GM21717 (cell line): ENCODE measurements at regions not wholly inside any gene's neighbourhood (a gene's known extent, or its start where the extent isn't known, plus 50 kb on each side); places are given as distances from the start of the nearest gene placed in this dataset.
A peak's percentile ranks its signal among the peaks of the same experiment; 100 is the strongest.

Source experiments
- ATAC-seq: cut with Tn5 transposase; IDR thresholded peaks from one replicate; pipeline ENCODE4 v1.9.1; 2021; ENCODE audit warnings: mild to moderate bottlenecking, moderate library complexity; ENCODE audit not compliant: unreplicated experiment

DNA sequence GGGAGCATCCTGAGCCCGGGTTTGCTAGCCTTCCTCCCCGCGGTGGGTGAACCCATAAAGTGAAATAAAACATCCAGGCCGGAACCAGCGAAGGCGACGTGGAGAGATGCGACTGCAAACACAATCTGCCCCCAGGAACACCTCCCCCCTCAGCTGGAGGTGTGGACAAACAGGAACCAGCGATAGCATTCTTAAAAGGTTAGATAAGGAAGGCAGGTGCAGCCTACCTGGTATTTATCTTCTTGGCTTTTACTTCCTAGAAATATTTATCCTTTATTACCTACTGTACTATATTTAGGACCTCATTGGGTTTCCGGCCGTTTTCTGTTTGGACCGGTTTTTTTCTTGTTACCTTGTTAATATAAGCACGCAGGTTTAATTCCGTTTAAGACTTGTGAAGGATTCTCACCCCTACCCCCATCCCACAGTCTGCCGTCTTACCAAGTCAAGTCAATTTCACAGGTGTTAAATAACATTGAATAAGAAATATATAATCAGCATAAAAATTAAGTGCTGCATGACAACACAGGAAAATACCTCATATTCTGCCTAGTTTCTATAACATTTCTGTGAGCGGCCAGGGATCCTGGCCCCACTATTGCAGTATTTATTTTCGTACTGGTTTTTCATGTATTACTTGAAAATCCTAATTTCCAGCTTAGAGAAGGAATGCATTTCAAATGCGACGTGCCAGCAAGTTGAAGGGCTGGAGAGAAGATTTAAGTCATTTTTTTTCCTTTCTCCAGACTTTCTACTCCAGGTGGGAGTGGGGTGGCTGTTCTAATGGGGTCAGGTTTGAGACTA lies 224.0 kb upstream of the ID2 start:
- no peak for ATAC-seq

DNA sequence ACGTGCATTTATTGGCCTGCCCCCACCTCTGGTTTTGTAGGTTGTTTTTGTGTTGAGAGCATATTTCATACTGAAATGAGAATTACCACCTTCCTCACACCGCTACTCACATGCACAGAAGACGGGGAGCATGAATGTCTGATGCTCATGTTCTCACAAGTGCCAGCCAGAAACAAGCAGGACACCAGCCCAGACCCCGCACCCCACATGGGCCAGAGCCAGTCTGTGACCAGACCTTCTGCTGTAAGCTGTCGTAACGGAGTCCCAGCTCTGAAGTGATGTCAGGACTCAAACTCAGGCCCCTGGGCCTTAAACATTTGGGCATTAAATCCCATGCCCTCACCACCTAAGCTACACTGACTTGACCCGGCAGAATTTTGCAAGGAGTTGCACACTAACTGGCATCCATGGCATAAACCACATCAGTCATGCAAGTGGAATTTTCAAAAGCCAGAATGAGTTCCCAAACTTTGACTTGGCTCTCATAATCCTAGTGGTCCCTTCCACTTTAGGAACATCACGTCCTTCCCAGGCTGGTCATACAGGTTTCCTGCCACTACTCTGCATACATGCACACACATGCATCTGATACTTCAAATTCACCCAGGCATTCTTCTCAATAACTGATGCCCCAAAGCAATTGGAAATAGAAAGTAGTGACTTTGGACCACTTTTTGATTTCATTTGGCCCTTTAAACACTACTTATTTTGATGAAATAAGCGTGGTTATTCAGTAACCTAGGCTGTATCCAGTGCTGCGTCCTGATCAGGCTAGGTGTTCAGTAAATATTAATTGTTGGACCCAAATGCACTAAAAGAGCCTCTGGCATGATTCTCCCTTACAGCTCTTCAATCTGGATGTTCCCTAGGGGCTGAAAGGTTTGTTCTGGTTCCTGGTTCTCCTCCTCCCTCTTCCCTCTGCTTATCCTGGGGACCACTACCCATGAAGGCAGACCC lies 223.1 kb upstream of the ID2 start:
- ATAC-seq: no peak

DNA sequence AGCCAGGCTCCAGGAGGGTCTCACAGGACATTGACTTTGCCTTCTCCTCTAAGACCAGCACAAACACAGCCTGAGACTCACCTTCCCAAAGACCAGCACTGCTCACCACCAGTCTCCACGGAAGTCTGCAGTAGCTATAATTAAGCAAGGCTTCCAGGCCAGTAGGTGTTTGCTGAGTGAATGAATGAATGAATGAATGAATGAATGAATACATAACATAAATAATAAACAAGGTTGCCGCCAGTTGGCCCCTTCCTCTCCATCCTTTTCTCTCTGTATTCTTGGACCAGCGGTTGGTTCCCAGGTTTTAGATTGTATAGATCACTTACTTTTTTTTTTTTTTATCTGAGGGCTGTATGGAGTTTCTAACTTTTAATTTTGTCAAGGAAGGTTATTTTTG lies 222.4 kb upstream of the ID2 start:
- no peak for ATAC-seq

DNA sequence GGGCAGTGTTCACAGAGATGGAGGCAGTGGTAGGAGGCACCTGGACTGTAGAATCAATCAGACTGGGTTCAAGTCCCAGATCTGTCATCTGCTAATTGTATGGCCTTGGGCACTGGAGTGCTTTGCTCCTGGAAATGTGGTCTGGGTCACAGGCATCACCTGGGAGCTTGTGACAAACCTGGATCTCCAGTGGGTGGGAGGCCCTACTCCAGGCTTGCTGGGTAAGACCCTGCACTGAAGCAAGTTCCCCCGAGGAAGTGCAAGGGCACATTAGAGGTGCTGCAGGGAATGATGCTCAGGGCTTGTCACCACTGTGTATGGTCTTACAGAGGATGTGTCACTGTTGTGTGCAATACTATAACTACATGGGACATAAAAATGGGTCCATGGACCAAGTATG lies 220.5 kb upstream of the ID2 start:
- ATAC-seq: no peak

DNA sequence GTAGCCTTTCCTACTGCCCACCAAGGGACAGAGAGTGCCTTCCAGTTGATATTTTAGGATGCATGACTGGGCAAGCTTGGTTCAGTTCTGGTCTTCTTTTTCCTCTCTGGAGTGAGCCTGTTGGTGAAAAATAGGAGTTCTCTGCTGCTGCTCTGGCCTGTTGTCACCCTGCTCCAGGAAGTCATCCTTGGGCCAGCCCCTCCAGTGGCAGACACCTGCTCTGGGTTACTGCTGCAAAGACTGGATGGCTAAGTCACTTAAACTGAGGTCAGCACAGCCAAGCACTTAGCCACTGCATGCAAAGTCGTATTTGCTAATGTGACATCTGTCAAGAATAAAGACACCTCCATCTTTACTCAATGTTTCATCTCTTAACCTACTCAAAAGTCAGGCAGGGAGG lies 219.6 kb upstream of the ID2 start:
- no peak for ATAC-seq

DNA sequence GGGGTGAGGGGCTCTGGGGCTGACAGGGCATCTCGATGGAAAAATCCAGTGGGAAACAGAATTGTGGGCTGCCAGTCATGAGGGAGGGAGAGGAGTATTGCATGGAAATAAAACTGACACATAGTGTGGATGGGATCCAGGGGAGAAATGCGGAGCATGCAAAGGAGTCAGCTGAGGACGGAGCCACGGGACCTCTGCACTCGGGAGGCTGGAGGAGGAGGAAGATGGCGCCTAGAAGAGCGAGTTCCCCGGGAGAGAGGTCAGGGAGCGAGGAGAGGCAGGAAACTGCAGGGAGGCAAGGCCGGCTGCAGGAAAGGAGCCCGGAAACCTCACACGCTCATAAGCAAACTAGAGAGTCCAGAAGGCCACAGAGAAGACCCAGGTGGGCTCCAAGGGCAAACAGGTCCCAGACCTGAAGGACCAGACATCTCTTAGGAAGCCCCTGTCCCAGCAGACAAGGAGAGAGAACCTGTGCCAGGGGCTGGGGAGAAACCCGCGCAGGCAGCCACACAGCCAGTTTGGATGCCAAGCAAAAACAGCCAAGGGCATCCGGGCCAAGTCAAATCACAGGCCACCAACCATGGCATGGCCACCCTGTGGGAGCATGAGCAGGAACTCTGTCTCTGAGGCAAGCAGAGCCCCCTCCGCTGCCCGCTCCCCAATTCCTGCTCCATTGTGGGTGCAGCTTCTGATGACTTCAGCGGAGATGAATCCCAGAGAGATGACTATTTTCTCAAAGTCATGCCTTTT lies 218.8 kb upstream of the ID2 start:
- ATAC-seq: no peak

DNA sequence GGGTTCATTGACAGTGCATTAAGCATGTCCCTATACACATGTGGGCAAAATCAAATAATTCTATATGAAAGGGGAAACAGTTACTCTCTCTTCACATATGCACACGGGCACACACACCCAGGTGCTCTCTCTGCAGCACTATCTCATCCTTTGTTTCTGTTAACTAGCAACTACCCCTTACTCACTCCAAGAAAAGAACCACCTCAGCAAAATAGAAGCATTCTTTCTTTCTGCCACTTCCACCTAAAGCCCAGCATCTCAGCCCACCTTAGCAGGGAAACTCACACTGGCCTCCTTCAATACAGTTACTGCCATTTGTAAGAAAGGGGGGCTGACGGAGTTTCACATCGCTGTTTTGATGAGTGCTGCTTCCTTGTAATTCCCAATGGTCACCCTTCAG lies 216.3 kb upstream of the ID2 start:
- ATAC-seq: no peak

DNA sequence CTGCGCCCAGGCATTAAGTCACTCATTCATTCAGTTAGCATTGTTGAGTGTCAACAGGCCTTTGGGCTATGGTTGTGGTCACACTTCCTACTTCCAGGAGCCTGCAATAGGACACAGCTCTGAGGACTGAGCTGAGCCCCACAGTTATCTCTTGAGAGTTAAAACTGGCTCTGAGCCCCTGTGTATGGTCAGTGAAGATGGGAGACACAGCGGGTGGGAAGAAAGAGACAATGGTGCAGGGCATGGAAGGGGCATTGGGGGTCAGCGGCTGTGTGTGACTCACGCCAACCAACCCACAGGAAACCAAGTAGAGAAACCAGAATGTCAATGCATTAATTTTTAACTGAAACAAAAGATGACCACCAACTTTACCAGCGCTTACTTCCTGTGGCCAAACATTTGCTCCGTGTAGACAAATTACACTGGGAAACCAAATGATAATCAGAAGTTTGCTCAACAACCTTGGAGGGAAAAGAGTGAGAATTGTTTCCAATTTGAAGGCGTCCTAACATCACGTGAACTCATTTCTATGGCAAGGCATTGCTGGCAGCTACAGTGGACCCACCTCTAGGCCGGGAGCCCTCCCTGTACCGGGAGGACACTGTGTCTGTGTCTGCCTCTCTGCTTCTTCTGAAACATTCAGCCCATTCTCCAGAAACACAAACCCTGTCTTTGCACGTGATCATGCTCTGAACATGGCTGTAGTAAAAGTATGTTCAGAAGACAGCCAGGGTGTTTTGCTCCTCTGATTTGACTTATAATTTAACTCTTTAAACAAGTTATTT lies 212.0 kb upstream of the ID2 start:
- ATAC-seq: no peak

DNA sequence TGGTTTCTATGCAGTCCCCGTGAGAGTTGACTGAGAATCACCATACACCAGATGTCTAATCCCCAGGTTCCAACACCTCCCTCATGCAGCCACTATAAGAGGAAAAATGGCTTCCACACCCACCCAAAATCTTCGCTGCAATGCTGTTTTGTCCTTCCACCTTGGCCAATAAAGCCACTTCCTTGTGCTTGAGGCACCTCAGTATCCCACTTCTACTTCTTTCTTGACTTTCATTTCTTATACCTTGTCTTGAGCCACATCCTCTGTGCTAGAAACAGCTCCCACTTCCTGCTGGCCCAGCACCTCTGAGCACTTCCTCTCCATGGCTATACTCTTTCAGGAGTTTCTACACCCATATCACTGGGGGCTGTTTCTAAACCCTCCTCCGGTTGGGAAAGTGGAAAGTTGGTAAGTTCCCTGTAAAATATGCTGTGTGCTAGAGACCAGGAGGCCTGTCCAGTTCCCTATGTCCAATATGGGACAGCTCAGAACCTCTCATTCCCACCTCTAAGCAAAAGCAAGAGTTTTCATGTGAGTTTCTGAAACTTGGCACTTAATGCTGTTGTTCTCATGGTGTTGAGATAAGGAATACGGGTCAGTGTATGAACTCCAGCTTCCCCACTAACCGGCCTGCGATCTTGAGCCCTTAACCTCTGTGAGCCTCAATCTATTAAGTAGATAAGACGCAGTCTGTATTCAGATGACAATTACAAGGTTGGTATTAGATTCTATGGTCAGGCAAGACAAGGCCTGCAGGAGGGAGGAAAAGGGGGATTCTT lies 209.1 kb upstream of the ID2 start:
- peak; percentile 55 for ATAC-seq

DNA sequence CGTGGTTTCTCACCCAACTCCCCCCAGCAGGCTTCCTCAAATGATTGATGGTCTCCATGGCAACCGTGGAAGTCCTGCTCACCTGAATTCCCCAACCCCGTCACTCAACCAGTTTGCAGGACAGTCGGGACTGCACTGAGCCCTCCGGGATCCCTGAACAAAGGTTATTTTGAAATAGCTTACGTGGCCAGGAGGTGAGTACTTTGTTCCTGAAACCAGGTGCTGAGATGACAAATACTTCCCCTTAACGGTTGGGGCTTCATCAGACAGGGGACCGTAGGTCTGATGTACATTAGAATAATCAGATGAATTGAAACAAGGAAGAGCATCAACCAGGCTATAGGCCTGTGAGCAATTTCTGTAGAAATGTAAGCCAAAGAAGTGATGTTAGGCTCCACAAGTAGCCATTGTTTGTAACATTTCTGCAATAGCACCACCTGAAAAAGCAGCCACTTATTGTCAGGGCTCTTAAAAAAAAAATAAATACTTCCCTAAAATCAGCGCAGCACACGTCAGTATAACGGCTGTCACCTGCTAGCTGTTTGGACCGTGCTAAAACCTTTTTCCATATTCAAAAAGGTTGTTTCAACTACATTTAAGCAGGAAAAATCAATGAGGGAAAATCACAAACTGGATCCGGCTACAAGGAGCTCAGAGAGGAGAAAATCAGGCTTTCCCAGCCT lies 206.4 kb upstream of the ID2 start:
- peak; percentile 33 for ATAC-seq

DNA sequence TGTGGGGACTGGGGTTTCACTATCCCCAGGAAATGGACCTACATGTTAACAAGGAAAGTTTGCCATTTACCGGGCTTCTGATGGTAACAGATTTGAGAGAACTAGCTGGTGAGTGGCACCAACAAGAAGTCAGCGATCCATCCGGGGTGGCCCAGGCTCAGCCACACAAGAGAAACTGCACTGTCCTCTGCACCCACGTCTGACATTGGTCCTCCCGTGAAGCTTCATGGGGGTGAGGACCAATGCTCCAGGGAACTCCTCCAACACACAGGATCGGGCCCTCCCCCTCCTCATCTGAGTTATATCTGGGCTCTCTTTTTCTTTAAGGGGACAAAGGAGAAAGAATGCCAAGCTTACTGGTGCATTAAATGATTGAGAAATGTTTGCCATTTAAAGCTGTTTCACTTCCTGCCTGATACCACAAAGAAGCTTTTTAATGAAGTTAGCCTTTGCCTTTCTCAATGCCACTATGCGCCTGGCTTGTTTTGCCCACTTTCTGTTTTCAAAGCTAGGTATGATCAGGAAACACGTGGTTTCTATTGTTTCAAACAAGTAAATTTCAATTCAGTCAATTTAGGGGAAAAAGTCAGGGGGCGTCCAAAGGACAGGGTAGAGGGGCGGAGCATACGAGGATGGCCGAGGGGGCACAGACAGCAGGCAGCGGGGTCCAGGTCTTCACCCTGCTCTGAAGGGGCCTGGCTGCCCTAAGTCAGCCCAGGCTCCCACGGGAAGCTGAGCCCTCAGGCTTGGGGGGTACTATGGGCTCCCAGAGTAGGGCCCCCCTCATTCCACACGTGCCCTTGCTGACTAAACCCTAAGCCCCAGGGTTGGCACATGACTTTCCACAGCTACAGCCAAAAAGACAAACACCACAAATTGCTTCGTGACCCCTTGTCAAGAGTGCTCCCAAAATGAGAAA lies 204.0 kb upstream of the ID2 start:
- peak; percentile 49 for ATAC-seq

DNA sequence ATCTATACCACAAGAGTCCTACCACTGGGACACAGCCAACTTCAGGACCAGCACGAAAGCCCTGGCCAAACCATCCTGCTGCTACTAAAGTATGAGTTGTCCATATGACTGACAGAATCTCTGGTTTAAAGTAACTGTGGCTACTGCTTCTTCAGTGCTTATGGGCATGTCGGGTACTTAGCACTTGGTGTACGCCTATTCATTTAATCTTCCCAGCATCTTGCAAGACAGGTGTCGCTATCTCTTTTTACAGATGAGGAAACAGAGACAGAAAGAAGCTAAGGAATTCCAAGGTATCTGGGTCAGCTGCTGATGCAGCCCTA lies 203.4 kb upstream of the ID2 start:
- no peak for ATAC-seq

DNA sequence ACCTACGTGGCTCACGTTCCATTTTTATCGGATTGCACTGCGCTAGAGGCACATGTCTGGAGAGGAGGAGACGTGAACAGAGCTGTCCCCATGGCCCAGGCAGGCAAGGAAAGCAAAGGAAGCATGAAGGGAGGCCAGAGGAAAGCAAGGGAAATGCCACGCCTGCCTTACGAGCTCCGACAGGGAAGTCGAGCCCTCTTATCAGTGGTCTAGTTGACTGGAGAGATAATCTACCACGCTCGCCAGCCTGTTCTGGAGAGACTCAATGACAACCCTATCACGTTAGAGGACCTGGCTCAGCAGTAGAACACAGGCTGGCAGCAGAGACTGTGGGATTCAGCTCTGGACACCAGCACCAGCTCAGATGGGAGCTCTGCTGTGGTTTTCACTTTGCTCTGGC lies 202.6 kb upstream of the ID2 start:
- no peak for ATAC-seq

DNA sequence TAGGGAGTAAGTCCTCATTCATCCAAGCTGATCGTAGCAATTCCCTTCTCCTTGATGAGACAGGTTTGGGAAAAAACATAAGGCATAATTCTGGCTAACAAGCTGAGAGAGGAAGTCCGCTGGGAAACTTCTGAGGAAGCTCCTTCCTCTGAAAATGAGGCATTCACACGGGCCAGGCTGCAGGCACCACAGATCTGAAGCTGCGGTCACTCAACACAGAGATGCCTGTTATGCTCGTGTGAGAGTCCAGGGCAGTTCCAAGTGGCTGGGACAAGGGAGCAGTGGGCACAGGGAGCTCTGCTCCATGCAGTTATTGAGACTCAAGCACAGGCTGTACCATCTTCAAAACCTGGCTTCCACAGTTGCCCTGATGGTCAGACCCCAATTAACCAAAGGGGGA lies 200.9 kb upstream of the ID2 start:
- no peak for ATAC-seq

DNA sequence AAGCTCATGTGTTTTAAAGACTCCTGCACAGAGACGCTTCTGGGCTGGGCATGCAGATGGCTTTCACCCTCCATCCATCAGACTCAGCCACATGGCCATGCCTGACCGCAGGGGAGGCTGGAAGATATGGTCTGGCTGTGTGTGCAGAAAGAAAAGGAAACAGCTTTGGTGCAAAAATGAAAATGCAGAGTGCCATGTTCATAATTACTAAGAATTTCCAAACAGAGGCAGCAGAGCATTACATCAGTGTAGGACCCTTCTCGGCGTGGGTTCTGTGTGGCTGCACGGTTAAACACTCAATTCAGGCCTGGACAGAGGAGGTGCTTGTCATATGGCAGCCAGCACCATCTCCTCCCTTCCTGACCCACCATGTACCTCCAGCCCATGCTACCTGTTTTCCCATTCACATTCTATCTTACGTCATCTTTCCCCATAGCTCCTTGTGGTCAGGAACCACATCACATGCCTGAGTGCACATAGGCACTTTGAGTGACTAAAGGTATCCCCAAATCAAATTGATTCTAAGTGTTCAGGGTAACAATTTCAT lies 200.3 kb upstream of the ID2 start:
- peak; percentile 50 for ATAC-seq

DNA sequence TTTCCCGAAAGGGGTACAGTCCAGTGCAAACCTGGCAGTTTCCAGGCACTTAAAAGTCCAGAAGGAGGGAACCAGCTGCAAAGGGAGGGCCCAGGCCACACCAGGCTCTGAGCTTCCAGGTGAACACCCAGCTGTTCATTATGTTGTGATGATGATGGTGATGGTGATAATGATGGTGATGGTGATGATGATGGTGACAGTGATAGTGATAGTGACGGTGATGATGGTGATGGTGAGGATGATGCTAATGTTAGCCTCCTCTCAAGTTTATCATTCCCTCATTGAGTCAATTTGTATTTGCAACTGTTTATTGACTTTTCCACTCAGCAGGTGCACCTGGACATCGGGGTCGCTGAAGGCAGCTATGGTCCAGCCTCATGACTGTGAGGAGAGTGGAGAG lies 199.4 kb upstream of the ID2 start:
- no peak for ATAC-seq

DNA sequence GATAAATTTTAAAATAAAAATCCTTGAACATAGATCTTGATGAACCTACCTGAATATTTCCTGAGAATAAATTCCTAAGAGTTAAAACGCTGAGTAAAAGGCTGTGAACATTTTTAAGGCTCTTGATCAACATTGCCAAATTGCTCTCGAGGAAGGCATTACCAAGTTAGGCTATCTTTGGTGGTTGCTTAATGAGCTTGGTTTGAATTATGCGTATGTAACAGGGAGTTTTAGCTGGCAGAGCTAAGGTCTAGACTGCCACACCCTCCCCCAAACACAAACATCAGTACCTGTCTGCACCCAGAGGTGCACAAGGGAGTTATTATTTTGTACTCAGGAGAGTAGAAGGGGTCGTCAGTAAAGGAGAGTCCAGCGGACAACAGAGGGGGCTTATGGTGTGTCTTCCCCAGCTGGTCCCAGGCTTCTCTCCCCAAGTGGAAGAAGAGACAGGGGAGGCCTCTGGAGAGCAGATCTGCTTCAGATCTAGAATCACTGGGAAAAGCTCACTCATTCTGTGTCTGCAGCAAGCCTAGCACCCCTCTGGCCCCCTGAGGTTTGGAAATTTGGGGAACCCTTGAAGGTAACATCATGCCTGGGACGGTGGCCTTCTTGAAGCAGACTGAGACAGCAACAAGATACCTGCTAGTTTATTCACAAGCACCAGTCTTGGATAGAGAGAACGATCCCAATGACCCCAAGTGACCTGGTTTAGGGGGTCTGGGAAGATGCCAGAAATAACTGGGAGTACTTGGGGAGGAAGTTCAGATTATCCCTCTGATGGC lies 197.2 kb upstream of the ID2 start:
- no peak for ATAC-seq
